NCI-H146 treated with DMSO at 0.1 percent for 48 hours (cell line): ENCODE measurements at regions not wholly inside any gene's neighbourhood (a gene's known extent, or its start where the extent isn't known, plus 50 kb on each side); places are given as distances from the start of the nearest gene placed in this dataset.
A peak's percentile ranks its signal among the peaks of the same experiment; 100 is the strongest.

Experiments used
- DNase-seq: peaks from one replicate; lab custom pipeline; 2025; ENCODE audit not compliant: unreplicated experiment; lab: John Stamatoyannopoulos, UW

- no peak for DNase-seq
Observed at GRCh38 chr1:106492880-106493279, 563.6 kb upstream of the PRMT6 start.

GRCh38 chr1:106494646-106495045 lies 561.8 kb upstream of the PRMT6 start:
- DNase-seq = no peak

GRCh38 chr1:106498238-106498637 lies 558.2 kb upstream of the PRMT6 start:
- no peak for DNase-seq

GRCh38 chr1:106502659-106503058 lies 553.8 kb upstream of the PRMT6 start:
- DNase-seq = no peak

GRCh38 chr1:106515375-106515774 lies 541.1 kb upstream of the PRMT6 start:
- DNase-seq = peak; percentile 76

- DNase-seq = no peak
Observed at GRCh38 chr1:106517224-106517623, 539.2 kb upstream of the PRMT6 start.

GRCh38 chr1:106523497-106523896 lies 533.0 kb upstream of the PRMT6 start:
- DNase-seq = peak; percentile 93

- no peak for DNase-seq
Observed at GRCh38 chr1:106524631-106525030, 531.8 kb upstream of the PRMT6 start.

GRCh38 chr1:106526650-106527049 lies 529.8 kb upstream of the PRMT6 start:
- no peak for DNase-seq

GRCh38 chr1:106534612-106535011 lies 521.9 kb upstream of the PRMT6 start:
- DNase-seq = no peak

- DNase-seq = no peak
Observed at GRCh38 chr1:106536741-106537140, 519.7 kb upstream of the PRMT6 start.

GRCh38 chr1:106548726-106549125 lies 507.7 kb upstream of the PRMT6 start:
- DNase-seq = no peak

GRCh38 chr1:106554294-106554693 lies 502.2 kb upstream of the PRMT6 start:
- no peak for DNase-seq

GRCh38 chr1:106555571-106555970 lies 500.9 kb upstream of the PRMT6 start:
- no peak for DNase-seq

GRCh38 chr1:106564192-106564591 lies 492.3 kb upstream of the PRMT6 start:
- no peak for DNase-seq

- no peak for DNase-seq
Observed at GRCh38 chr1:106568201-106568974, 488.1 kb upstream of the PRMT6 start.

GRCh38 chr1:106571109-106571508 lies 485.4 kb upstream of the PRMT6 start:
- no peak for DNase-seq

- no peak for DNase-seq
Observed at GRCh38 chr1:106584107-106584506, 472.4 kb upstream of the PRMT6 start.

GRCh38 chr1:106584676-106585075 lies 471.8 kb upstream of the PRMT6 start:
- no peak for DNase-seq

GRCh38 chr1:106600626-106601025 lies 455.8 kb upstream of the PRMT6 start:
- DNase-seq = no peak

- no peak for DNase-seq
Observed at GRCh38 chr1:106603616-106604015, 452.9 kb upstream of the PRMT6 start.

- no peak for DNase-seq
Observed at GRCh38 chr1:106608841-106609240, 447.6 kb upstream of the PRMT6 start.

- DNase-seq = no peak
Observed at GRCh38 chr1:106613068-106613467, 443.4 kb upstream of the PRMT6 start.
